Rectal smooth muscle tissue (tissue), 1 donor: ENCODE measurements at regions not wholly inside any gene's neighbourhood (a gene's known extent, or its start where the extent isn't known, plus 50 kb on each side); places are given as distances from the start of the nearest gene placed in this dataset.

Source experiments
- H3K27ac ChIP-seq: one replicate; pipeline ENCODE4 v1.7.0; 2013; ENCODE audit warnings: low read depth, low read length, inconsistent platforms
- H3K27me3 ChIP-seq: one replicate; pipeline ENCODE4 v1.7.0; 2013; ENCODE audit warnings: low read length; ENCODE audit not compliant: control insufficient read depth, insufficient read depth
- H3K36me3 ChIP-seq: one replicate; pipeline ENCODE4 v1.7.0; 2013; ENCODE audit warnings: low read length; ENCODE audit not compliant: control insufficient read depth, insufficient read depth
- H3K4me1 ChIP-seq: one replicate; pipeline ENCODE4 v1.7.0; 2013; ENCODE audit warnings: low read length; ENCODE audit not compliant: control insufficient read depth, insufficient read depth
- H3K4me3 ChIP-seq: one replicate; pipeline ENCODE4 v1.7.0; 2013; ENCODE audit warnings: low read length
- H3K9ac ChIP-seq: one replicate; pipeline ENCODE4 v1.7.0; 2013; ENCODE audit warnings: low read length

DNA sequence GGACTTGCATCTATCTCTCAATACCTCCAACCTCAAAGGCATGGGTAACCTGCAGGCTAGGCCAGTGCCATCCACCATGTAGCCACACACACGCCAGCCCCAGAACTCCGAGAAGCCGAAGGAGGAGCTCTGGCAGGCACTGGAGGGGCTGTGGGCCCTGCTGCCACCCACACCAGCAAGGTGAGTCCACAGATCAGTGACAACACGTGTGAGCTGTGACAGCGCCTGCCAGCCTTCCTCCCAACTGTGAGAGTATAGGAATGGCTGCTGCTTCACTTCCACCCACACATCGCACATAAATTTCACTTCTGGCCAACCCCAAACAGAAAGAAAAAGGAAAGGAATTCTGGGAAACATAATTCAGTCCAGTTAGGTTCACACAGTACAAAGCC, 422.6 kb downstream of the BCOR start:
- H3K36me3 ChIP-seq = no peaks in the 10 kb centered on the region
- no peak overlapping the region for H3K4me3 ChIP-seq
- no peaks in the 10 kb centered on the region for H3K27me3 ChIP-seq
- H3K4me1 ChIP-seq = no peaks in the 10 kb centered on the region
- no peak overlapping the region for H3K9ac ChIP-seq
- H3K27ac ChIP-seq = no peak overlapping the region

DNA sequence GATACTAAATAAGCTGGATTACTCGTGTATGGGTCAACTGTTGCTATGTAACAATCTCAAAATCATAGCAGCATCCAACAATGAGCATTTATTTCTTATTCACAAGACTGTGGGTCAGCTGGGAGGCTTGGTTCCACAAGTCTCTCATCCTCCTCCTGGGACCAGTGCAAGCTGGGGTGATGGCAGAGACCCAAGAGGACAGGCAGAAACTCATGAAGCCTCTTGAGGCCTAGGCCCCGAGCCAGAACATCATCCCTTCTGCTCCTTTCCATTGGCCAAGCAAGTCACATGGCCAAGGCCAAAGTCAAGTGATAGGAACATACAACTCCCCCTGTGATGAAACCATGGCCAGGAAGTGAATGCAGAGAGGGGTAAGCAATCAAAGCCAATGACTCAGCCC, 422.1 kb downstream of the BCOR start:
- Histone ChIP-seq H3K27ac (no peak overlapping the region), H3K4me1 (no peaks in the 10 kb centered on the region), H3K9ac (no peak overlapping the region), H3K27me3 (no peaks in the 10 kb centered on the region), H3K36me3 (no peaks in the 10 kb centered on the region), H3K4me3 (no peak overlapping the region)

DNA sequence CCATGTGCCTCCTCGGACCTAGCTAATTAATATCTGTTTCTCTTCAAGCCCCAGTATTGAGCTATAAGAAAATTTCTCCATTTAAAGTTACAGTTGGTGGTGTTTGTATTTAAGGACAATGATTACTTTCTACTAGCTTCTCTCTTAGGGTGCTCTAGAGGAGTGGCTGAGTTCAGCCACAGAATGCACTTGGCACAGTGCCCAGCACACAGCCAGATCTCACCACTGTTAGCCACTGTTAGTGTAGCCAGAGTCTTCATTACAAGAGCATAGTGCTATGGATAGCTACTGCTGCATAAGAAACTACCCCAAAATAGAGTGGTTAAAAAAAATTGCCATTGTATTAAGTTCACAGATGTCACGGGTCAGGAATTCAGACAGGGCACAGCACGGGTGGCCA, 421.3 kb downstream of the BCOR start:
- H3K27me3 ChIP-seq = no peaks in the 10 kb centered on the region
- no peak overlapping the region for H3K4me3 ChIP-seq
- H3K4me1 ChIP-seq = no peaks in the 10 kb centered on the region
- no peaks in the 10 kb centered on the region for H3K36me3 ChIP-seq
- no peak overlapping the region for H3K27ac ChIP-seq
- no peak overlapping the region for H3K9ac ChIP-seq

DNA sequence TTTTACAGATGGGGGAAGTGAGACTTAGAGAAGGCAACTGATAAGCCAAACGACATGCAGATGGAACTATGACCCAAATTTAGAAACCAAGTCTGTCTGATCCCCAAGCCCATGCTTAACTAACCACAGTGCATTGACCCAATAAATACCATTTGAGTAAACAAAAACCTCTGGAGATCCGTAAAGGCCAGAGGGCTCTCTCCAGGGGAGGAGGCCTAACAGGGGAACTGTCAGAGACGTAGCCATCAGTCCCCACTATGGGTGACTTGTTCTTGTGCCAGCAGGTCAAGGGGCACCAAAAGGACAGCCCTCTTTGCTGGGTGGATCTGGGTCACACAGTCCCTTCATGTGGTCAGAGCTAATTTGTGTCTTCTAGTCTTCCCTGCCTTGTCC, 420.2 kb downstream of the BCOR start:
- H3K27me3 ChIP-seq = no peaks in the 10 kb centered on the region
- H3K36me3 ChIP-seq = no peaks in the 10 kb centered on the region
- no peaks in the 10 kb centered on the region for H3K4me1 ChIP-seq
- H3K4me3 ChIP-seq = no peak overlapping the region
- no peak overlapping the region for H3K9ac ChIP-seq
- no peak overlapping the region for H3K27ac ChIP-seq

DNA sequence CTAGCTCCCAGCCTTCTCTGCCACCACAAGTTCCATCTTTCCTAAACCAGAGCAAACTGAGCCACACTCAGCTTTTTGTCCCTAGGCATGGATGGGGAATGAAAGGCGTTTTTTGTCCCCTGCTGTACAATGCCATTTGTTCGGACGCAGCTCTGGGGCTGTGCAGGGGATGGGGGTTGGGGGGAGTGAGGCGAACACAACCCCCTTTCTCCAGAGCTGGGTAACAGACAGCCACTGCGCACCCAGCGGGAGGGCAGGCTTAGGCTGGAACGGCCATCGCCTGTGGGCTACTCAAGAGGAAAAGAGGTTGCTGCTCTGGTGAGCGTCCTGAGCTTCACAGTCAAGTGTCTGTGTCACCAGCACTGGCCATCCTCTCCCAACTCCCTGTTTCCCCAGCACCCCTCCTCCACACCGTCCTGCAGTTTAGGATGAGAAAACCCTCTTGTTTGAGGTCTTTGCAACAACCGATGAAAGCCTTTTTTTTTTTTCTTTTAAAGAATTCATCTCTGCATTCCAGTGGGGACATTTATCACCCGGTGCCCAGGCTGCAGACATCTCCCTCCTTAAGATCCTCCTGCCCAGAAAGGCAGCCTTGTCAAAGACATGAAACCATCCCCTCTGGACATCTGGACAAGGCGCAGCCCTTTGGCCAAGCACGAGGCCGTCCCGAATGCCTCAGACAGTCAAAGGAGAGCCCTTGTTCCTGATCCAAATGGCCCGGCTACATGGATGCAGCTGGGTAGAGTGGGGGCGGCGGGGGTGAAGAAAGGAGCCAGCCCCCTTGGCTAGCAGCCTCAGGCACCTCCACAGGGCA, 419.6 kb downstream of the BCOR start:
- no peak overlapping the region for H3K9ac ChIP-seq
- no peaks in the 10 kb centered on the region for H3K27me3 ChIP-seq
- no peaks in the 10 kb centered on the region for H3K4me1 ChIP-seq
- no peaks in the 10 kb centered on the region for H3K36me3 ChIP-seq
- H3K4me3 ChIP-seq = no peak overlapping the region
- no peak overlapping the region for H3K27ac ChIP-seq

DNA sequence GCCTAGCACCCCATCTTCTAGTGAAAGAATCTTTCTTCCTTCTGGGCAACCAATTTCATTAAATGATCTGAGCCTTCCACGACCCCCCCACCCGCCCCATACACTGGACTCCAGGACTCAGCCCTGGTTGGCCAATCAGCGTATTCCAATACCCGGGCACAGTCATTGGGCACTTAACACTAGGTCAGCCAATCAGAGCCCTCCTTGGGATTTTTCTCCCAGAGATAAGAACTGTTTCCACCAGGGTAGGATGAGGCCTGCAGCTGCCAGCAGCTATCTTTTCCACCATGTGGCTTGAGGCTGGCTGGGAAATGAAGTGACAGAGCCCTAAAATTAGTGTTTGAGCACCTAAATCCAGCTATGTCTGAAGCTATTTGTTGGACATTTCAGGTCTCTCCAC, 418.8 kb downstream of the BCOR start:
- Histone ChIP-seq H3K4me1 (no peaks in the 10 kb centered on the region), H3K36me3 (no peaks in the 10 kb centered on the region), H3K27me3 (no peaks in the 10 kb centered on the region), H3K27ac (no peak overlapping the region), H3K9ac (no peak overlapping the region), H3K4me3 (no peak overlapping the region)

DNA sequence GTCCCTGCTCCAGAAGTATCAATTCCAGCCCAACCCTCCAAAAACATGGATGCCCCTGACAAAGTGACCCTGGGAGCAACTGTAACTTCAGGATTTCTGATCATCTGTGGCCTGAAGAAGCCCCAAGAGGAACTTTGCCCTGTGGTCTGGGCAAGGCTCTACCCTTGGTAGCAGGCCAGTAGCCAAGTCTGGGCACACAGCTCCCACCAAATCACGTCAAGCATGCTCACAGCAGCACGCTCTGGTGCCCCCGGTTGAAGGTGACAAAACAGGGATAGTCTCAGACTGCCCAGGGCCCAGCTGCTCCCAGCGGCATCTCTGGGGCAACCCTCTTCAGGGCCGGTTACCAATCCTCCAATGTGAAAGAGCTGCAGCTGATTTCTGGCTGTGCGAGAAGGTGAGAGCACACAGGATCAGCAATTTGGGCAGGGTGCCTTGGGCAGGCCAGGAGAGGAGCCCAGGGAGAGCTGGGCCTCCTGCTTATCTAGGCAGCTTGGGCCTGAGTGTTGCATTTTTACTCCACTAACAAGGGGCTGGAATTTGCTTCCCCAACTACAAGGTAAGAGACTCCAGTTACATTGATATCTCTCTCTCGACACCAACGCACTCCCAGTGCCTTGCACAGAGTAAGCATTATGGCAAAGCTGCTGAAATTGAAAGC, 418.1 kb downstream of the BCOR start:
- Histone ChIP-seq H3K4me3 (no peak overlapping the region), H3K4me1 (no peaks in the 10 kb centered on the region), H3K36me3 (no peaks in the 10 kb centered on the region), H3K9ac (no peak overlapping the region), H3K27me3 (no peaks in the 10 kb centered on the region), H3K27ac (no peak overlapping the region)

DNA sequence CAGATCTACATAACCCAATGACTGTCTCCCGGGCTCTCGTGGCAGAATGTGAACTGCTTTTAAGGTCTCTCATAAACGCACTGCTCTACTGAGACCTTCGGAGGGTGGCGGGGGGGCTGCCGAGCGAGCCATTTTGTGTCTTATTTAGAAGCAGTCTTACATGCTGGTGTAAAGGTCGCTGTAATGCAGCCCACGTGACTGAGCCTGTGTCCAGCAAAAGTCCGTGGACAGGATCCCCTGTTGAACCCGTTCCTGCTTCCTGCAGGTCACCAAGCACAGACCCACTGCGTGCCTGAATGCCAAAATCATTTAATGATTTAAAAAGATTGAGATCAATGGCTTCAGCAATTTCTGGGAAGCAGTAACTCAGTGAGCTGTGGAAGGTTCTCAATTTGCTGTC, 415.9 kb downstream of the BCOR start:
- Histone ChIP-seq H3K4me3 (no peak overlapping the region), H3K4me1 (no peaks in the 10 kb centered on the region), H3K36me3 (no peaks in the 10 kb centered on the region), H3K27me3 (no peaks in the 10 kb centered on the region), H3K27ac (no peak overlapping the region), H3K9ac (no peak overlapping the region)

DNA sequence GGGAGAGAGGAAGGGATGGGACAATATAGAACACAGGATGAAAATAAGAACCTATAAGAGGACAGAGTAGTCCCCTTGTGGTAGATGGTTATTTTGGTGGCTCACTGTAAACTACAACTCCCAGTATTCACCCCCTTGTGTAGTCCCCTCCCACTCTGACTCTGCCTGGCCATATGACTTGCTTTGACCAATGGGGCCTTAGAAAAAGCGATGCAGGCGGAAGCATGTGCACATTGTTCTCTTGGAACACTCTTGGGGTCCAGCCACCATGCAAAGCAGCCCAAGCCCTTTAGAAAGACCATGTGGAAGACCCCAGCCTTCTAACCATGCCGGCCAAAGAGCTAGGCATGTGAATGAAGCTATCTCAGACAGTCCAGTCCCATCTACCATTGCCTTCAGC, 415.0 kb downstream of the BCOR start:
- no peaks in the 10 kb centered on the region for H3K4me1 ChIP-seq
- no peak overlapping the region for H3K27ac ChIP-seq
- no peak overlapping the region for H3K4me3 ChIP-seq
- H3K9ac ChIP-seq = no peak overlapping the region
- peaks cover 3% of the 10 kb centered on the region for H3K27me3 ChIP-seq
- H3K36me3 ChIP-seq = no peaks in the 10 kb centered on the region

DNA sequence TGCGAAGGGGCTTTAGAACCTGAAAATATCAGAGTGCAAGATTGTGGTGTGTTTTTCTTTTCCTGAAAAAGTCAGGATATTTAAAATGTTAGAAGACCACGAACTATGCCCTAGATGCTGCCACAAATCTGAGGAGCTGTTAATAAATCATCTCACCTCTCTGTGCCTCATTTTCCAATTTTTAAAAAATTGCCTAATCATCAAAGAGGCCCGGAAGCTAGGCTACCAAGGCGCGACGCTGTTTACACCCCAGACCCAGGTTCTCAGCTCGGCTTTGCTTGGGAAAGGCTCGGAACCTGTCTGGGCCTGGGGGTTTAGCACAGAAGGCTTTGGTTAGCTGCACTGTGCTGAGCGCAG, 409.6 kb downstream of the BCOR start:
- peak overlapping the region; percentile 22 for H3K27ac ChIP-seq
- H3K9ac ChIP-seq = no peak overlapping the region
- H3K4me3 ChIP-seq = peak overlapping the region; percentile 40
- H3K27me3 ChIP-seq = peaks cover 8% of the 10 kb centered on the region
- H3K4me1 ChIP-seq = peaks cover 4% of the 10 kb centered on the region
- no peaks in the 10 kb centered on the region for H3K36me3 ChIP-seq

DNA sequence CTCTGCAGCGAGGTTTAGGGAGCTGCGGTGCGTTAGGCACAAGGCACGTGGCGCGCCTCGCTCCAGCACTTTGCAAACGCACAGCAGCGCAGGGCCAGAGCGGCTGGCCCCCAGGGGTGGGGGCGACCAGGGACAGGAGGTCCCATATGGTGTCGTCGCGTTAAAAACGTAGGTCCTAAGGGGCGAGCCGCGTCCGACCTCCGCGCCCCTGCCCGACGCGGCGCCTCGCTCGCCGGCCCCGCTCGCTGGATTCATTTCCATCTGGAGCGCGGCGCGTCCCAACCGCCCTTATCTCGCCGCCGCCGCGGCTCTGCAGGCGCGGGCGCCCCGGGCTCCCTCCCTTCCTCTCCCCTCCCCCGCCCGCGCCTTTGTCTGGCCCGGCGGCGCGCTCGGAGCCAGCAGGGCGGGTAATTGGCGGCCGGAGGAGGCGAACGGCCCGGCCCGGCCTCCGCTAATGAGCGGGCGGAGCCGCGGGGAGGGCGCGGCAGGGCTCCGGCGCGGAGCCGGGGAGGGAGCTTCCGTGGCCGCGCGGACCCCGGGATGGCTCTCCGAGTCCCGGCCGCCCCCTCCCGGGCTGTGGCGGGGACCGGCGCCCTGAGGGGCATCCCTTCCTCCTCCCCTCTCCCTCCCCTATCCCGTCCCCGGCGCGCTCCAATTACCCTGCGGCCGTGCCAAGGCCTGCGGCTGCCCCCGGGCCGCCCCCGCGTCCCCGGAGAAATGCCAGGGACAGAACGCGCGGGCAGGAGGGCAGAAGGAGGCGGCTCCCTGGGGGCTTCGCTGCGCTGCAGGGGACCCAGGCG, 409.0 kb downstream of the BCOR start:
- no peak overlapping the region for H3K9ac ChIP-seq

DNA sequence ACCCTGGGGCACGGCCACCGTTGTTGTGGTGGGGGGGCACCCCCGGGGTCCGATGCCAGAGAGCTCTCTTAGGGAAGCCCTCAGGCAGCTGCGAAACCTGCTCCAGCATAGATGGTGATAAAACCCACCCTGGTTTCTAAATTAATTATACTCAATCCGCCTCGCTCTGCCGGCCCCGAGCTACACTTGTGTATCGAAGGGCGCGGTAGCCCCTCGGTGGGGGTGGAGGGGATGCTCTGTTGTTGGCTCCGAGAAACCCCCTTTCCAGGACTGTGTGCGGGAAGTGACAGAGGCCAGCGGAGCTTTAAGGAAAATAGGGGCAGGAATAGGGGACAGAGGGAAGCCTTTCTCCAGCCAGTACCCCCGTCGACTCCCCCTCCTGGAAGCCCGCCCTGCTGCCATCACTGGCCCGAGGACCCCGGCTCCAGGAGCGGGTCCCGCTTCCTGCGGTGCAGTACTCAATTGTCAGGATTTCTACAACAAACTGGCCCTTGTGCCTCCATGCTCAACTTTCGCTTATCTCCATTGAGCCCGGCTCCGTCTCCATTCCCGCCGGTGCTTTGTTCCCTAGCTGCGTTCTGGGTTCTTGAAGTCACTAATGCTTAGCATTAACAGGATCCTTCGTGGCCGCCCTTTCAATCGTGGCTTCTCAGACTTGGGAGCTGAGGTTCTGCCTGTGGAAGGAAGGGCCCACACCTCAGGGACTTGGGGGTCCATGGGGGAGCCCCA, 408.2 kb downstream of the BCOR start:
- peaks cover 8% of the 10 kb centered on the region for H3K27me3 ChIP-seq
- no peak overlapping the region for H3K9ac ChIP-seq
- H3K36me3 ChIP-seq = no peaks in the 10 kb centered on the region
- peaks cover 4% of the 10 kb centered on the region for H3K4me1 ChIP-seq
- H3K27ac ChIP-seq = no peak overlapping the region
- H3K4me3 ChIP-seq = peak overlapping the region; percentile 36

More for the DNA sequence above, 409.0 kb downstream of the BCOR start:
- Histone ChIP-seq H3K4me3 (peak overlapping the region; percentile 40), H3K4me1 (peaks cover 4% of the 10 kb centered on the region), H3K27ac (peak overlapping the region; percentile 22), H3K36me3 (no peaks in the 10 kb centered on the region), H3K27me3 (peaks cover 8% of the 10 kb centered on the region)
